Esophagus squamous epithelium (tissue), 4 donors: ENCODE measurements at regions not wholly inside any gene's neighbourhood (a gene's known extent, or its start where the extent isn't known, plus 50 kb on each side); places are given as distances from the start of the nearest gene placed in this dataset.

ENCODE experiments used
- CTCF ChIP-seq, 6 experiments: fragments of 450-650 bp in 4 of 6; fragments of 200-600 bp in 2 of 6; sonication (generic) in 2 of 6; IDR thresholded peaks; one replicate each; pipeline ENCODE4 v1.5.1; 2016 to 2019; ENCODE audit warnings: antibody characterized with exemption in 6 of 6, mild to moderate bottlenecking in 4 of 6, moderate library complexity in 4 of 6
- POLR2A ChIP-seq, 4 donors: fragments of 450-650 bp; IDR thresholded peaks; one replicate each; pipeline ENCODE4 v1.6.1; 2017; ENCODE audit warnings: antibody characterized with exemption in 4 of 4, mild to moderate bottlenecking in 4 of 4, moderate library complexity in 3 of 4

- TF ChIP-seq CTCF (IDR thresholded peaks at IDR 0.05) (no peak), POLR2A (IDR thresholded peaks at IDR 0.05) (no peak)
Observed at GRCh38 chr1:229213797-229214196, 57.1 kb upstream of the RAB4A start.
